SH-SY5Y (cell line): ENCODE measurements at regions not wholly inside any gene's neighbourhood (a gene's known extent, or its start where the extent isn't known, plus 50 kb on each side); places are given as distances from the start of the nearest gene placed in this dataset.

Source experiments
- GATA2 ChIP-seq: IDR thresholded peaks from 2 replicates; pipeline ENCODE4 v1.6.1; 2011; ENCODE audit warnings: mild to moderate bottlenecking, low read depth, low read length
- GATA3 ChIP-seq: IDR thresholded peaks from 2 replicates; pipeline ENCODE4 v1.6.1; 2011; ENCODE audit warnings: low read depth, mild to moderate bottlenecking, low read length, moderate library complexity

GRCh38 chr3:20729185-20729584, 543.2 kb upstream of the SGO1 start:
- no peak for TF ChIP-seq GATA3
- TF ChIP-seq GATA2: no peak
